ENCODE measurements at regions not wholly inside any gene's neighbourhood (a gene's known extent, or its start where the extent isn't known, plus 50 kb on each side); places are given as distances from the start of the nearest gene placed in this dataset.

DNA sequence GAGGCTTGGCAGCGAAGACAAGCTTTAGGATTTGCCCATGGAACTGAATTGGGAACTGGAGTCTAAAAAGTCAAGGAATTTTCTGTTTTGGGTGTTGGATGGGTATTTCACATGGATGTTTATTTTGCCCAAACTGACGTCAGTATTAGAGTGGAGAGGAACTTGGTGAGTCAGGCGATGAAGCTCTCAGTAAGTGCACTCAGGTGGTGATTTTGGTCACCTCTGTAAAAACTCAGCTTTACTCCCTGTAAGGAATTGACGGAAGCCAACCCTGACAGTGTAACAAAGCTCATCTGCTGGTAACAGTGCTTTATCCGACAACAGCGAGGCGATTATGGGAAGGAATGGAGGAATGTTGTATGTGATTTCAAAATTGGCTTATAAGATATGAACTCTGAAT, 77.0 kb upstream of the PGRMC2 start:
- H3K9me3 ChIP-seq (ENCODE audit: control insufficient read depth, insufficient read depth, low read depth, low read length), result no peaks in the 10 kb centered on the region
- no peaks in the 10 kb centered on the region for H3K4me1 ChIP-seq (ENCODE audit: control insufficient read depth, insufficient read depth, low read length)
- H3K27ac ChIP-seq (ENCODE audit: extremely low read depth, low read depth, low read length), result no peak overlapping the region
- TF ChIP-seq, protein P1, sequence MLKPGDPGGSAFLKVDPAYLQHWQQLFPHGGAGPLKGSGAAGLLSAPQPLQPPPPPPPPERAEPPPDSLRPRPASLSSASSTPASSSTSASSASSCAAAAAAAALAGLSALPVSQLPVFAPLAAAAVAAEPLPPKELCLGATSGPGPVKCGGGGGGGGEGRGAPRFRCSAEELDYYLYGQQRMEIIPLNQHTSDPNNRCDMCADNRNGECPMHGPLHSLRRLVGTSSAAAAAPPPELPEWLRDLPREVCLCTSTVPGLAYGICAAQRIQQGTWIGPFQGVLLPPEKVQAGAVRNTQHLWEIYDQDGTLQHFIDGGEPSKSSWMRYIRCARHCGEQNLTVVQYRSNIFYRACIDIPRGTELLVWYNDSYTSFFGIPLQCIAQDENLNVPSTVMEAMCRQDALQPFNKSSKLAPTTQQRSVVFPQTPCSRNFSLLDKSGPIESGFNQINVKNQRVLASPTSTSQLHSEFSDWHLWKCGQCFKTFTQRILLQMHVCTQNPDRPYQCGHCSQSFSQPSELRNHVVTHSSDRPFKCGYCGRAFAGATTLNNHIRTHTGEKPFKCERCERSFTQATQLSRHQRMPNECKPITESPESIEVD (tag by site-specific recombination; IDR thresholded peaks at IDR 0.05), result no peak
- TF ChIP-seq IKZF3 (tag by site-specific recombination; IDR thresholded peaks at IDR 0.05) (no peak), GLI2 (tag by site-specific recombination; IDR thresholded peaks at IDR 0.05; ENCODE audit: borderline replicate concordance, low read depth) (no peak), ZNF335 (tag by site-specific recombination; conservative IDR thresholded peaks at IDR 0.05) (no peak), RBAK (tag by site-specific recombination; IDR thresholded peaks at IDR 0.05) (no peak), ZNF560 (tag by site-specific recombination; IDR thresholded peaks at IDR 0.05; ENCODE audit: borderline replicate concordance) (no peak), ZEB2 (tag by site-specific recombination; IDR thresholded peaks at IDR 0.05) (no peak), SP7 (tag by site-specific recombination; IDR thresholded peaks at IDR 0.05) (no peak), ATF2 (tag by site-specific recombination; IDR thresholded peaks at IDR 0.05; ENCODE audit: low read depth) (no peak)
- CTCF ChIA-PET, result interaction anchor here (0.7 kb wide), 1 partner anchor 55 kb away, joined by 3 read pairs; no protein-coding TSS in a partner anchor
- H3K36me3 ChIP-seq (ENCODE audit: control insufficient read depth in 2 of 2, insufficient read depth in 1 of 2, low read length in 2 of 2), result no peaks in the 10 kb centered on the region
- POLR2A ChIA-PET, result no interaction called here
- H3K4me3 ChIP-seq (ENCODE audit: low read depth, low read length), result no peak overlapping the region

DNA sequence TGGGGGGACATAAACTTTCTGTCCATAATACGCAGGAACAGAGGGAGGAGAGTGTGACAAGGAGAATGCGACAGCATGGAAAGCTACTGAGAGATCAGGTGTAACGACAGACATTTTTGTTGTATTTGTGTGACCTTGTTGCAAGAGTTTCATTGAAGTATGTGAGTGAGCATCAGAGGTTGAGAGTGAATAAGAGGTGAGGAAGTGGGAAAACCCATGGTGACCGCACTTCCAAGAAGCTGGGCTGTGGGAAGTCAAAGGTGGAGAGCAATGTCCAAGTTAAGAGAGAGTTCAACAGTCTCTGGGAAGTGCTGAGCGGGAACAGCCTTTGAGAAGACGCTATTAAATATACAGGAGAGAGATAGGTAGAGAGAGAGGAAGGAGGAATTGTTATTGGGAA, 76.4 kb upstream of the PGRMC2 start:
- ChIA-PET POLR2A (no interaction called here), CTCF (interaction anchor here (0.7 kb wide), 1 partner anchor 54 kb away, joined by 3 read pairs; no protein-coding TSS in a partner anchor)
- TF ChIP-seq EGR2 (tag by site-specific recombination; IDR thresholded peaks at IDR 0.05; ENCODE audit: low read depth) (no peak), ZBTB17 (tag by site-specific recombination; IDR thresholded peaks at IDR 0.05) (no peak), ZNF571 (tag by site-specific recombination; IDR thresholded peaks at IDR 0.05) (no peak), BCL6B (tag by site-specific recombination; IDR thresholded peaks at IDR 0.05) (no peak), ZBTB6 (tag by site-specific recombination; IDR thresholded peaks at IDR 0.05) (no peak), KLF7 (tag by site-specific recombination; IDR thresholded peaks at IDR 0.05; ENCODE audit: borderline replicate concordance) (no peak), ZNF362 (tag by site-specific recombination; IDR thresholded peaks at IDR 0.05) (no peak), ZNF48 (tag by site-specific recombination; IDR thresholded peaks at IDR 0.05) (no peak), ZNF138 (tag by site-specific recombination; IDR thresholded peaks at IDR 0.05; ENCODE audit: borderline replicate concordance) (no peak), ZNF398 (tag by site-specific recombination; IDR thresholded peaks at IDR 0.05) (no peak), ZNF785 (tag by site-specific recombination; IDR thresholded peaks at IDR 0.05) (no peak), HOXA7 (CRISPR knock-in tag; IDR thresholded peaks at IDR 0.05; ENCODE audit: borderline replicate concordance) (no peak), PRDM1 (tag by site-specific recombination; IDR thresholded peaks at IDR 0.05) (no peak), ZNF155 (tag by site-specific recombination; IDR thresholded peaks at IDR 0.05) (no peak), ZNF146 (tag by site-specific recombination; IDR thresholded peaks at IDR 0.05) (no peak), ZNF341 (tag by site-specific recombination; IDR thresholded peaks at IDR 0.05; ENCODE audit: low read depth) (no peak)
- TF ChIP-seq, protein P2, sequence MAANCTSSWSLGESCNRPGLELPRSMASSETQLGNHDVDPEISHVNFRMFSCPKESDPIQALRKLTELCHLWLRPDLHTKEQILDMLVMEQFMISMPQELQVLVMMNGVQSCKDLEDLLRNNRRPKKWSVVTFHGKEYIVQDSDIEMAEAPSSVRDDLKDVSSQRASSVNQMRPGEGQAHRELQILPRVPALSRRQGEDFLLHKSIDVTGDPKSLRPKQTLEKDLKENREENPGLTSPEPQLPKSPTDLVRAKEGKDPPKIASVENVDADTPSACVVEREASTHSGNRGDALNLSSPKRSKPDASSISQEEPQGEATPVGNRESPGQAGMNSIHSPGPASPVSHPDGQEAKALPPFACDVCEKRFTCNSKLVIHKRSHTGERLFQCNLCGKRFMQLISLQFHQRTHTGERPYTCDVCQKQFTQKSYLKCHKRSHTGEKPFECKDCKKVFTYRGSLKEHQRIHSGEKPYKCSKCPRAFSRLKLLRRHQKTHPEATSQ (tag by site-specific recombination; IDR thresholded peaks at IDR 0.05), result no peak
- Histone ChIP-seq H3K4me3 (ENCODE audit: low read depth, low read length) (no peak overlapping the region), H3K36me3 (ENCODE audit: control insufficient read depth in 2 of 2, insufficient read depth in 1 of 2, low read length in 2 of 2) (no peaks in the 10 kb centered on the region), H3K27ac (ENCODE audit: extremely low read depth, low read depth, low read length) (no peak overlapping the region), H3K9me3 (ENCODE audit: control insufficient read depth, insufficient read depth, low read depth, low read length) (no peaks in the 10 kb centered on the region), H3K4me1 (ENCODE audit: control insufficient read depth, insufficient read depth, low read length) (no peaks in the 10 kb centered on the region)

All from HEK293 (cell line).